NCI-H2029 treated with DMSO at 0.1 percent for 48 hours (cell line): ENCODE measurements at regions not wholly inside any gene's neighbourhood (a gene's known extent, or its start where the extent isn't known, plus 50 kb on each side); places are given as distances from the start of the nearest gene placed in this dataset.
"Not testable (repeated sequence)": the region's sequence is repeated elsewhere in the genome, so short reads cannot be mapped to it uniquely, and the experiment has no call there.

Experiments used
- DNase-seq: peaks from one replicate; lab custom pipeline; 2025; lab: John Stamatoyannopoulos, UW

DNA sequence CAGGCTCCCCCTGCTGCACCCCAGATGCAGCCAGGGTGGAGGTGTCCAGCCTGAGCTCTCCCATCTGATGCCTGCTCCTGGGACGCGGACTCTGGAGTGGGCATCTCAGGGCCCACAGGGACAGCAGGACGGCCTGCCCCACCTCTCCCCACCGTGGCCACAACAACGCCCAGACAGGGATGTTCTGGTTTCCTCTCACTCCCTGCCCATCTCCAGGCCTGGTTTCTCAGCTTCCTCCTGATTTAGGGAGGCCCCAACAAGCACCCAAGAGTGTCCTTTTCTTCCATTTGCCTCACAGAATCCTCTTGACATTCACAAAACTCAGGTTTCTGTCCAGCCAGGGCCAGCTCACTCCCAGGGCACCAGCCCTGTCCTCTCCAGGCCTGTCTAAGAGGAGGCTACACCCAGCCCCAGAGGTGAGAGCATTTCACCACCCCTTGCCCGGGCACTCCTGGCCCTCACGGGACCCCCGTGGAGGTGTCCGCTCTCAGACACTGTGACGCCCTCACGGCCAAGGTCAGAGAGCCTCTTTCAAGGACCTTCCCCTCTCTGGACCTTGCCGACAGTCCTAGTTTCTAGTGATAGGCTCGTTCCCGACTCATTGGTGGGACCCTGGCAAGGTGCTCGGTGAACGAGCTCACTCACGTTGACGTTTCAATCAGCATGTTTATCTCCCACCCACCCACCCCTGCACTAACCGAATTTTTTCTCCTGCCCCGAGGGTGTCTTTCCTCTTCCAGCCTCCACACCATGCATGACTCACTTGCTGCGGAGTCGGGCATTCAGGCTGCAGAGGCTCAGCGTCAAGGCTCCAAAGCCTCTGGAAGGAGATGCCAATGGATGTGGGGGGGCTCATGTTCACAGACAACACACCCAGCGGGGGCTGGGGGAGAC is 62.0 kb upstream of the UNC5A start:
- no peak for DNase-seq

DNA sequence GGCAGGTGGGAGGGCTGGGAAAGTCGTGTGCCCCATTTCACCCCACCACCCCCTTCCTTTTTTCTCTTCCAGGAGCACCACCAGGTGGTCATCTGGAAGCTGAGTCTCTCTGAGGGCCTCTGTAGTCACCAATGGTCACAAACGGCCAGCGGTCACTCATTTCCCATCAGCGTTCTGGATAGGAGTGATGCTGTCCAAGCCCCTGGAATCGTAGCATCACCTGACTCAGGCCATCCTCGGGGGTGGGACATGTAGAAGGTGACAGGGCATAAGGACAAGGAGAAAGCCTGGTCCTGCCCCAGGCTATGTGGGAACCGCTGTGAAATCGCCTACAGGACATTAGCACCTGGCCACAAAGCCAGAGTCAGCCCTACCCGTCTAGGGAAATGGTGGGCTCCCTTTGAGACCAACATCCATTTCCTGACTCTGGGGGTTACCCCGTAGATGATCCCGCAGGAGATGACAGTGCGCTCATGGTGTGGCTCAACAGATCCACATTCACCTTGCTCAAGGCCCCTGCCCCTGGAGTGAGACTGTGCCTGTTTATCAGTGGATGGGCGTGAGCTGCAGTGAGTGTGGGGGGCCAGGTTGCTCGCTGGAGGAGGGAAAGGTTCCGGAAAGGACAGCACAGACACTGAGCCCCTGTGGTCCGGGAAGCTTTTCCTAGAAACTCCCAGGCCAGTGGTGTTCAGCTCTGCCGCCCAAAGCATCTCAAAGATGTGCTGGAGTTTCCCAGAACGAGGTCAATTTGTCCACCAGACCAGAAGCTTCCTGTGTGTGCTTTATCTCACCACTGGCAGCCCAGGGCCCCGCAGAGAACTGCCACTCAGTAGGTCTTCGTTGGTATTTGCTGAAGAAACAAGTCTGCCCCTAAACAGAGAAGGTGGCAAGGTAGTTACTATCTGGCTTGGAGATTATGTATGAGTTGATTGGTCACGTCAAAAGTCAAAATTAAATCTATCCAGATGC is 61.1 kb upstream of the UNC5A start:
- no peak for DNase-seq

DNA sequence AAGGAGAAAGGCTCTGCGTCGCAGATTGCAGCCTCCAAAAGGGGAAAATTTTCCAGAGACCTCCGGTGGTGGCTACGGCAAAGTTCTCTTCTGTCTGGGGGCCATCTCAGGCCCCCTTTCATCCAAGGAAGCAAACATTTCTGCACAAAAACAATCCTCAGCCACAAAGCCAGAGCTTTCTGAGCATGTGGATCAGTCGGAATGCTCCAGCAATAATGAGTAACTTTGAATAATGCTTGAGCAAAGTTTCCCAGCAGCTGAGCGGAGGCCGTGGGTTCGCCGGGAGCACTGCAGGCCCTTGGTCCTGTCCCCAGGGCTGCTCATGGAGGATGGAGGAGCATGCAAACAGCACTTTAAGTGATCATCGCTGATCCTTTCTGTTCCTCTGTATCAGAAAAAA is 60.2 kb upstream of the UNC5A start:
- DNase-seq, result no peak

DNA sequence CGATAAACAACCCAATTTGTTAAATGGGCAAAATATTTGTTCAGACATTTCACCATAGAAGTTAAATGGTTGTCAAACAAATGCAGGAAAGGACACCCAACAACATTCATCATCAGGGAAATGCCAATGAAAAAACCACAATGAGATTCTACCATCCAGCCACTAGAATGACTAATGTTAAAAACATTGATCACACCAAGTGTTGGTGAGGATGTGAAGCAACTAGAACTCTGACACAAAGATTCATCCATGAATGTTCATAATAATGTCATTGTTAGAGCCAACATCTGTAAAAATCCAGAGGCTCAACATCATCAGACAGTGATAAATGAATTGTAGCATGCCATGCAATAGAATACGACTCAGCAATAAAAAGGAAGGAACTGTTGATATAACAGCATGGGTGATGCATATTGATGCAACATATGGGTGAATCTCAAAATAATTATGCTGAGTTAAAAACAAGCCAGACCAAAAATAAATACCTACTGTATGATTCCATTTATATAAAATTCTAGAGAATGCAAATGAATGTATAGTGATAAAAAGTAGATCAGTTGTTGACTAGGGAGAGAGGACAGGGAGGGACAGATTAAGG is 55.9 kb upstream of the UNC5A start:
- no peak for DNase-seq

DNA sequence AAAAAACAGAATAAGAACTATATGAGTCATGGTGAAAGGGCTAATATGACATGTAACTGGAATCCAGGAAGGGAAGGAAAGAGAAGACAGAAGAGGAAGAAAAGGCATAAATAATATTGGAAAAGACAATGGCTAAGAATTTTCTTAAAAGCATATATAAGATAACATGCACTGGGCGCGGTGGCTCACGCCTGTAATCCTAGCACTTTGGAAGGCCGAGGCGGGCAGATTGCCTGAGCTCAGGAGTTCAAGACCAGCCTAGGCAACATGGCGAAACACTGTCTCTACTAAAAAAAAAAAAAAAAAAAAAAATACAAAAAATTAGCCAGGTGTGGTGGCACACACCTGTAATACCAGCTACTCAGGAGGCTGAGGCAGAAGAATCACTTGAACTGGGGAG is 54.8 kb upstream of the UNC5A start:
- DNase-seq, result not testable (repeated sequence)

DNA sequence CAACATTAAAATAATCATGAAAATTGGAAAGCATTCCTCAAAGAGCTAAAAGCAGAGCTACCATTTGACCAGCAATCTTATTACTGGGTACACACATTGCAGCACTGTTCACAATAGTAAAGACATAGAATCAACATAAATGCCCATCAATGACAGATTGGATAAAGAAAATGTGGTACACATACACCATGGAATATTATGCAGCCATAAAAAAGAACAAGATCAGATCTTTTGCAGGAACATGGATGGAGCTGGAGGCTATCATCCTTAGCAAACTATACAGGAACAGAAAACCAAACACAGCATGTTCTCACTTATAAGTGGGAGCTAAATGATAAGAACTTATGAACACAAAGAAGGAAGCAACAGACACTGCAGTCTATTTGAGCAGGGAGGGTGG is 52.8 kb upstream of the UNC5A start:
- not testable (repeated sequence) for DNase-seq
